Nephron progenitor cell (in vitro differentiated cells): ENCODE measurements at regions not wholly inside any gene's neighbourhood (a gene's known extent, or its start where the extent isn't known, plus 50 kb on each side); places are given as distances from the start of the nearest gene placed in this dataset.

Experiments
- DNase-seq: peaks from one replicate; pipeline ENCODE4 v3.0.0; 2021
- H3K27ac Mint-ChIP-seq: 2 replicates; pipeline ENCODE4 v1.8.0; 2021; ENCODE audit warnings: mild to moderate bottlenecking, moderate library complexity, mixed read lengths
- H3K27me3 Mint-ChIP-seq: 2 replicates; pipeline ENCODE4 v1.8.0; 2021; ENCODE audit warnings: mild to moderate bottlenecking, low read depth, mixed read lengths; ENCODE audit not compliant: poor library complexity
- H3K36me3 Mint-ChIP-seq: 2 replicates; pipeline ENCODE4 v1.8.0; 2021; ENCODE audit warnings: low read depth, mixed read lengths
- H3K4me1 Mint-ChIP-seq: 2 replicates; pipeline ENCODE4 v1.8.0; 2021; ENCODE audit warnings: mixed read lengths
- H3K4me3 Mint-ChIP-seq: 2 replicates; pipeline ENCODE4 v1.8.0; 2021; ENCODE audit warnings: mild to moderate bottlenecking, moderate library complexity, mixed read lengths
- H3K9me3 Mint-ChIP-seq: 2 replicates; pipeline ENCODE4 v1.8.0; 2021; ENCODE audit warnings: mild to moderate bottlenecking, moderate library complexity, mixed read lengths
- CTCF ChIP-seq: fragments of 200-600 bp; sonication (generic); IDR thresholded peaks from 2 replicates; pipeline ENCODE4 v1.5.0; 2021; ENCODE audit warnings: antibody characterized with exemption

DNA sequence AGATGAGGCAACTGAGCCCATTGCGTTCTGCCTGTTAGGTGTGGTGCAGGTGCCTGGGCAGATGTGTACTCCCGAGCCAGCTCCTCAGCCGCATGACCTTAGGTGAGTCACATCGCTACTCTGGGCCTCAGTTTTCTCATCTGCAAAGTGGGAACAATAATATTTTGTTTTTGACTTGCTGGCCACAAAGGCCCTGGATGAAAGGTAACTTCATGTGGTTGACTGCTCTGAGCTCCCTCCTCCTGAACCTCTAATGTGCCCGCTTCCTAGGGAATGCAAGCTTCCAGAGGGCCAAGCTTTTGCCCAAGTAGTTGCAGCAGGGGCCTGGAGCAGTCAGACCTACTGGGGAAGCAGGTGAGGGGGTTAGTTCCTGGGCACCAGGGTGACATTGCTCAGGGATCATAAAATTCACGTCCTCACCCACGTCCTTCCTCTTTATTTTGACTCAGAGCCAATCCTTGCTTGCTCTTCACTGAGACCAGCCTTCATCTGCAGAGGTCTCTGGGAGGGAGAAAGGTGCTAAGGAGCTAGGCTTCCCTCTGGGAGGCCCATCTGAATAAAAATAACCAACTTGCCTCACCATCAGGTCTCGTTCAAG is 149.0 kb upstream of the TLE3 start:
- Mint-ChIP-seq H3K36me3 (no peaks in the 10 kb centered on the region), H3K9me3 (no peaks in the 10 kb centered on the region), H3K4me1 (peaks cover 63% of the 10 kb centered on the region), H3K4me3 (no peak overlapping the region), H3K27ac (no peak overlapping the region), H3K27me3 (peaks cover 48% of the 10 kb centered on the region)
- TF ChIP-seq CTCF = no peak
- DNase-seq = no peak

DNA sequence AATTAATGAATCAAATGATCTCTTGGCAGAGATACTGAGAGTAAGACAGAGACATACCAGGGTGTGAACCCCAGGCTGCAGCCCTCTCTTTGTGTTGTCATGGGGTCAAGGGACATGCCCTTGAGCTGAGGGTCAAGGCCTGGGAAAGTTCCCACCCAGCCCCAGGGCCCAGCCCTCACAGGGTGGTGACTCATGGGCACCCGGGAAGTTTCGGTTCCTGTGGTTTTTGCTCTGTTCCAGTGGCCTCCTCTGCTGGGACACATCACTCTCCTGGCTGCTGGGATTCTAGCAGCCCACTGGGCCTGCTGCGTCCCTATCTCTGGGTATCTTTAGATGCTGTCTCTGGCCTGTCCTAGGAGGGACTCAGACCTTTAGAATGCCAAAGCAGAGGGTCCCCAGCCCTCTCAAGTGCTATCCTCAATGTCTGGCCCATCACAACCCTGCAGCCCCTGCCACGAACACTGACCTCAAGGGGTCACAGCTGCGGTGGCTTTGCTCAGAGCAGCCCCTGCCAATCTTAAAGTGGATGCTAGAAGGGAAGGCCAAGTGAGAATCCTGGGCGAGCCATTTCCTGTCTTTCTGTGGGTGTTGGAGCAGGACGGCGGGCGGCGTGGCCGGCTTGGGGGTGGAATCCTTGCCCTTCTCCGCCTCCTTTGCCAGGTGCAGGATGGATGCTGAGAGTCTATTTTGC is 148.4 kb upstream of the TLE3 start:
- Mint-ChIP-seq H3K36me3 (no peaks in the 10 kb centered on the region), H3K27ac (no peak overlapping the region), H3K4me3 (no peak overlapping the region), H3K9me3 (no peaks in the 10 kb centered on the region), H3K27me3 (peaks cover 51% of the 10 kb centered on the region), H3K4me1 (peaks cover 57% of the 10 kb centered on the region)
- no peak for TF ChIP-seq CTCF
- DNase-seq = no peak

DNA sequence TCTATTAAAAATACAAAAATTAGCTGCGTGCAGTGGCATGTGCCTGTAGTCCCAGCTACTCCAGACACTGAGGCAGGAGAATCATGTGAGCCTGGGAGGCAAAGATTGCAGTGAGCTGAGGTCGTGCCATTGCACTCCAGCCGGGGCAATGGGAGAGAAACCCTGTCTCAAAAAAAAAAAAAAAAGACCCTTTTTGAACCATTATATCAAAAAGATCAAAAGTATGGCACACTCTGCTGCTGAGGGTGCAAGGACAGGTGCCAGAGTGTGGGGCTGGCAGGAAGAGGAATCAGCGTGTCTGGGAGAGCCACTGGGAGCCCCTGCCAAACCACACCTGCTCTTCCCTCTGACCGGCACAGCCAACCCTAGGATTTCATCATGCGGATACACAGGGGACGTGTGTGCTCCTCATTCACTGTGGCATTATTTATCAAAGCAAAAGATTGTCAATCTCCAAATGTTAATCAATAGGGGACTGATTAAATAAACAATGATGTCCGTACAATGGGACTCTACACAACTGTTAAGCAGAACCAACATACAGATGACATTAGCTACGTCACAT is 147.3 kb upstream of the TLE3 start:
- Mint-ChIP-seq H3K27me3 (peaks cover 48% of the 10 kb centered on the region), H3K27ac (no peak overlapping the region), H3K36me3 (no peaks in the 10 kb centered on the region), H3K4me3 (no peak overlapping the region), H3K9me3 (no peaks in the 10 kb centered on the region), H3K4me1 (peaks cover 46% of the 10 kb centered on the region)
- no peak for TF ChIP-seq CTCF
- DNase-seq = no peak

- Mint-ChIP-seq H3K27ac (no peak overlapping the region), H3K4me1 (peaks cover 36% of the 10 kb centered on the region), H3K27me3 (peaks cover 50% of the 10 kb centered on the region), H3K36me3 (no peaks in the 10 kb centered on the region), H3K4me3 (no peak overlapping the region), H3K9me3 (no peaks in the 10 kb centered on the region)
- no peak for DNase-seq
- no peak for TF ChIP-seq CTCF
Measured at GRCh38 chr15:70243686-70244540, 146.2 kb upstream of the TLE3 start.

- no peak for DNase-seq
- H3K4me1 Mint-ChIP-seq = peaks cover 28% of the 10 kb centered on the region
- H3K36me3 Mint-ChIP-seq = no peaks in the 10 kb centered on the region
- no peaks in the 10 kb centered on the region for H3K9me3 Mint-ChIP-seq
- peaks cover 44% of the 10 kb centered on the region for H3K27me3 Mint-ChIP-seq
- no peak for TF ChIP-seq CTCF
- H3K27ac Mint-ChIP-seq = no peak overlapping the region
- no peak overlapping the region for H3K4me3 Mint-ChIP-seq
Measured at GRCh38 chr15:70242951-70243685, 145.4 kb upstream of the TLE3 start.
